Stimulated activated CD8-positive, alpha-beta memory T cell treated with anti-CD3 and anti-CD28 coated beads, Interleukin-12 subunit alpha, Interleukin-12 subunit beta, amount 100 ng/mL, for 1 hour (primary cell): ENCODE measurements at regions not wholly inside any gene's neighbourhood (a gene's known extent, or its start where the extent isn't known, plus 50 kb on each side); places are given as distances from the start of the nearest gene placed in this dataset.
"Not testable (repeated sequence)": the region's sequence is repeated elsewhere in the genome, so short reads cannot be mapped to it uniquely, and the experiment has no call there.

Source experiments
- DNase-seq: peaks from one replicate; pipeline ENCODE4 v3.0.0-alpha.2; 2020; ENCODE audit warnings: low read depth

- no peak for DNase-seq
Observed at GRCh38 chr10:11667756-11668155, 56.3 kb upstream of the USP6NL start.

- no peak for DNase-seq
Observed at GRCh38 chr10:11663763-11664555, 52.5 kb upstream of the USP6NL start.

- DNase-seq, result not testable (repeated sequence)
Observed at GRCh38 chr10:11663126-11663515, 51.7 kb upstream of the USP6NL start.

GRCh38 chr10:11661441-11661840 lies 50.0 kb upstream of the USP6NL start:
- no peak for DNase-seq
